MM.1S (cell line): ENCODE measurements at regions not wholly inside any gene's neighbourhood (a gene's known extent, or its start where the extent isn't known, plus 50 kb on each side); places are given as distances from the start of the nearest gene placed in this dataset.

ENCODE experiments used
- EZH2phosphoT487 ChIP-seq: fragments of 300-600 bp; sonication (generic); IDR thresholded peaks from 2 replicates; pipeline ENCODE4 v1.6.1; 2018; ENCODE audit warnings: antibody characterized with exemption, low read length
- TF ChIP-seq, protein P1 (sequence below): fragments of 300-600 bp; sonication (generic); IDR thresholded peaks from 2 replicates; pipeline ENCODE4 v1.5.1; 2016; ENCODE audit warnings: antibody characterized with exemption, low read length, mixed read lengths

- TF ChIP-seq, protein P1, sequence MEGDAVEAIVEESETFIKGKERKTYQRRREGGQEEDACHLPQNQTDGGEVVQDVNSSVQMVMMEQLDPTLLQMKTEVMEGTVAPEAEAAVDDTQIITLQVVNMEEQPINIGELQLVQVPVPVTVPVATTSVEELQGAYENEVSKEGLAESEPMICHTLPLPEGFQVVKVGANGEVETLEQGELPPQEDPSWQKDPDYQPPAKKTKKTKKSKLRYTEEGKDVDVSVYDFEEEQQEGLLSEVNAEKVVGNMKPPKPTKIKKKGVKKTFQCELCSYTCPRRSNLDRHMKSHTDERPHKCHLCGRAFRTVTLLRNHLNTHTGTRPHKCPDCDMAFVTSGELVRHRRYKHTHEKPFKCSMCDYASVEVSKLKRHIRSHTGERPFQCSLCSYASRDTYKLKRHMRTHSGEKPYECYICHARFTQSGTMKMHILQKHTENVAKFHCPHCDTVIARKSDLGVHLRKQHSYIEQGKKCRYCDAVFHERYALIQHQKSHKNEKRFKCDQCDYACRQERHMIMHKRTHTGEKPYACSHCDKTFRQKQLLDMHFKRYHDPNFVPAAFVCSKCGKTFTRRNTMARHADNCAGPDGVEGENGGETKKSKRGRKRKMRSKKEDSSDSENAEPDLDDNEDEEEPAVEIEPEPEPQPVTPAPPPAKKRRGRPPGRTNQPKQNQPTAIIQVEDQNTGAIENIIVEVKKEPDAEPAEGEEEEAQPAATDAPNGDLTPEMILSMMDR = no peak
- TF ChIP-seq EZH2phosphoT487 = no peak
Measured at GRCh38 chr13:111022886-111023285, 92.2 kb upstream of the ARHGEF7 start.
